ENCODE measurements at regions not wholly inside any gene's neighbourhood (a gene's known extent, or its start where the extent isn't known, plus 50 kb on each side); places are given as distances from the start of the nearest gene placed in this dataset.

DNA sequence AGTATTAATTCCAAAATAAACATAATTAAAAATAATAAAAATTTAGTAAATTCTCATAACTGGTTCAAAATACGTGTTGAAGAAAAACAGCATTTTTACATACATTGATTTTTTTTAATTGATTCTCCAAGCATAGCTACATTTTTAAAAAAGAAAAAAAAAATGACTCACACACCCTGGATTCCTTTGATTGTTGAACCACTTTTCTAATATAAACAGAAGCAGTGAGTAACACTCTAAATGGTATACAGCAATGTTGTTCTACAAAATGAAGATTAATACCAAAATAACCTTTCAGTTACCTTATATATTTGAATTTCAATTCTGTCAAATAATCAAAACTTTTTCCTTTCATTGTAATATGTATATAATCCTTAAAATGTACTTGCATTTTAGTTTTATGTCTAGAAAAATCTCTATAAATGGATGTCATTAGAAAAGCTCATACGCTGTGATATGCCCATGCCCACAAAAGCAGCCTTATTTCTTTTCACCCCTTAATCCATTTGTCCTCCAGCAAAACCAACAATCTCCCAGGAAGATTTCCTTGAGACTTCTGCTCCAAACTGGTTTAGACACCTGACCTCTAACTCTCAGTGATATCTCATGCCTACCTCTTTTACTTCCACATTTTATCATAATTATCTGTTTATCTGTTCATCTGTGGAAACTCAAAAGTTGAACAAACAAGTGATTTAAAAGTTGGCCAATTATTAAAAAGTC, 246.4 kb upstream of the NR5A2 start:
- intact Hi-C loops (cut with micrococcal nuclease) = no loop called here
- no peak overlapping the region for H3K4me3 Mint-ChIP-seq

DNA sequence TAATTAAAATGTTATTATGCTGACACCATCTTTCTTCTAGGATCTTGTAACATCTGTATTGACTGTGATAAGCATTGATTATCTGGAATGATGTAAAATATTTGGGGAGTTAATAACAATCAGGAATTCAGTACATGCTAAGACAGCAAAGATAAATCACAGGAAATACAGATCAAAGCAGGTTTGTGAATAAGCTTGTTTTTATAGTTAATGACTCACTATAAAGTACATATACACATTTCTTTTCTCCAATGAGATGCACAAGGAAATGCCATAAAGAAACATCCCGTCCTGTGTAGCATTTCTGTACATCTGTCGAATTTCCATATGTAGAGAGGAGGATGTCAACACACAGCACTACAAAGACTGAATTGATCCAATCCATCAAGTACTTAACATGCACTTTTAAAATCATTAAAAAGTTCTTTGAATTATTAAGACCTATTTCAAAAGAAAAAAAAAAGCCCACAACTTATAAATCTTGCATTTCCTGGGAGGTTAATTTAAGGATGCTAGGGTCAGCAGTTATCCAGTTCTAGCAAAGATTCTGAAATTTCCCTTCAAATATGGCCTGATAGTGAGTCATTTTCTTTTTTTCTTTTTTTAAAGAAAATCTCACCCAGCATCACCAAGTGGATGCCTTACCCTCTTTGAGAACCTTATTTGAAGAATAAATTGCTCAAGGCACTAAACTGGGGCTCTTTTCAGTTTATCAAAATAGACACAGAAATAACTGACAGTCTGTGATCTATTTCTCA, 243.2 kb upstream of the NR5A2 start:
- H3K4me3 Mint-ChIP-seq = no peak overlapping the region
- H3K9me3 Mint-ChIP-seq = no peaks in the 10 kb centered on the region
- no peaks in the 10 kb centered on the region for H3K4me1 Mint-ChIP-seq (ENCODE audit: low read depth)
- intact Hi-C loops (cut with micrococcal nuclease) = no loop called here
- H3K27ac Mint-ChIP-seq = no peak overlapping the region
- no peaks in the 10 kb centered on the region for H3K27me3 Mint-ChIP-seq
- H3K36me3 Mint-ChIP-seq (ENCODE audit: low read depth) = no peaks in the 10 kb centered on the region

More for the DNA sequence above, 246.4 kb upstream of the NR5A2 start:
- Mint-ChIP-seq H3K27ac (no peak overlapping the region), H3K9me3 (no peaks in the 10 kb centered on the region), H3K4me1 (ENCODE audit: low read depth) (no peaks in the 10 kb centered on the region), H3K36me3 (ENCODE audit: low read depth) (no peaks in the 10 kb centered on the region), H3K27me3 (no peaks in the 10 kb centered on the region)

DNA sequence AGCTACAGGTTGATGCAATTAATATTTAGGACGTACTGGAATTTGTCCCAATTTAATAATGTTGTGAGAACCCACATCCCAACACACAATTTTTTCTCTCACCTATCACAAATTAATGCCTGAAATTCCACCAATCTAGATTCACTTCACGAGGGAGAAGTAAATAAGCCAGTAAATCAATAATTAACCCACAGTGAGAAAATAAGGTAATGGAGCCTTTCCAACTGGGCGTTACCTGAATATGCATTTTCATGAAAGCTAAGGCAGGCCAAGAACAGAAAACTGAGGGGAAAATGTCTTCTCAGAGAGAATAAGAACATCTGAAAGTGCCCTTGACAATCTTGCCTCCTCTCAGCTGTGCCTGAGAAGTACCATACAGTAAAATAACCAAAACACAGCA, 240.8 kb upstream of the NR5A2 start:
- Mint-ChIP-seq H3K27ac (no peak overlapping the region), H3K27me3 (no peaks in the 10 kb centered on the region), H3K9me3 (no peaks in the 10 kb centered on the region), H3K4me3 (no peak overlapping the region), H3K4me1 (ENCODE audit: low read depth) (no peaks in the 10 kb centered on the region), H3K36me3 (ENCODE audit: low read depth) (no peaks in the 10 kb centered on the region)
- intact Hi-C loops (cut with micrococcal nuclease) = no loop called here

DNA sequence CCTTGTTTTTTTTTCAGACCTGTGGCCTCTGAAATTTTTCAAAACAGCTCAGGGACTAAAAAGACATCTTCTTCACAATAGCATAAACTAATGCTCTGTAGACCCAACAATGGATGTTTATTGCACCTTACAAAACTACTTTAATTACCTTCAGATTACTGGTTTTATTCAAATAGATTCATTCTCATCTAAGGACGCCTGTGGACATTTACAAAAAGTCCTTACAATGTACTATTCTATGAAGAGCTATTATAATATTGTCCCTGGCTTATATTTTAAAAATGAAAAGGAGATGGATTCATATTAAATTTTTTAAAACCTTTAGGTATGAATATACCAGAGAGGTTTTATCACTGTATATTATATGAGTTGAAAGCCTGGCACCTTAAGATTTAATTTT, 238.4 kb upstream of the NR5A2 start:
- Mint-ChIP-seq H3K27me3 (no peaks in the 10 kb centered on the region), H3K36me3 (ENCODE audit: low read depth) (no peaks in the 10 kb centered on the region), H3K27ac (no peak overlapping the region), H3K9me3 (no peaks in the 10 kb centered on the region), H3K4me3 (no peak overlapping the region), H3K4me1 (ENCODE audit: low read depth) (no peaks in the 10 kb centered on the region)
- intact Hi-C loops (cut with micrococcal nuclease) = no loop called here

DNA sequence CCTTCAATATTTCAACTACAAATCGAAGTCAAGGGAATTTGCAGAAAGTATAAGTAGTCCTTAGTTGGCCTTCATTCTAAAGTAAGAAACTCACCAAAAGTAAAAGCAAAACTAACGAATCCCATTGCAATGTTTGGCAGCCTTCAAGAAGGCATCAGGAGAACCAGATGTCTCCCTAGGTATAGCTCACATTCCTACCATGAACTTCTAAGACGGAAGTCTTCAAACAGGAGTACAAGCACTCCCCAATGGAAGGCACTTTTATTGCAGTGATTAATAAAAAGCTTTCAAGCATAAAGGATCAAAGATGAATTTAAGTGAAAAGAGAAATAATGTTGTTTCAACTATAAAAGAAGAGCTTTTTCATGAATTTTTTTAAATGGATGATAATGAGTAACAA, 236.0 kb upstream of the NR5A2 start:
- Mint-ChIP-seq H3K4me3 (no peak overlapping the region), H3K9me3 (no peaks in the 10 kb centered on the region), H3K27ac (no peak overlapping the region), H3K4me1 (ENCODE audit: low read depth) (no peaks in the 10 kb centered on the region), H3K27me3 (no peaks in the 10 kb centered on the region), H3K36me3 (ENCODE audit: low read depth) (no peaks in the 10 kb centered on the region)
- intact Hi-C loops (cut with micrococcal nuclease) = no loop called here

DNA sequence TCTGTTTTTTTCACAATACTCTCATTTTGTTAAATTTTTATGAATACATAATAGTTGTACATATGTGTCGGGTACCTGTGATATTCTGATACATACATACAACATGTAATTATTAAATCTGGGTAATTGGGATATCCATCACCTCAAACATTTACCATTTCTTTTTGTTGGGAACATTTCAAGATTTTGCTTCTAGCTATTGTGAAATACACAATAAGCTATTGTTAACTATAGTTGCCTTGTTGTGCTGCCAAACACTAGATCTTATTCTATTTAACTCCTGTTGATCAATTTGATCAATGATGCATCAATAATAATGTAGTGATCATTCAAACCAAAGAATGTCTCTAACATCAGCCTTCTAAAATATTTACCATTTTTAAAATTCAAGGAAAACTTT, 234.6 kb upstream of the NR5A2 start:
- H3K36me3 Mint-ChIP-seq (ENCODE audit: low read depth) = no peaks in the 10 kb centered on the region
- no peak overlapping the region for H3K27ac Mint-ChIP-seq
- no peaks in the 10 kb centered on the region for H3K4me1 Mint-ChIP-seq (ENCODE audit: low read depth)
- no peak overlapping the region for H3K4me3 Mint-ChIP-seq
- no peaks in the 10 kb centered on the region for H3K27me3 Mint-ChIP-seq
- no peaks in the 10 kb centered on the region for H3K9me3 Mint-ChIP-seq
- intact Hi-C loops (cut with micrococcal nuclease) = no loop called here

DNA sequence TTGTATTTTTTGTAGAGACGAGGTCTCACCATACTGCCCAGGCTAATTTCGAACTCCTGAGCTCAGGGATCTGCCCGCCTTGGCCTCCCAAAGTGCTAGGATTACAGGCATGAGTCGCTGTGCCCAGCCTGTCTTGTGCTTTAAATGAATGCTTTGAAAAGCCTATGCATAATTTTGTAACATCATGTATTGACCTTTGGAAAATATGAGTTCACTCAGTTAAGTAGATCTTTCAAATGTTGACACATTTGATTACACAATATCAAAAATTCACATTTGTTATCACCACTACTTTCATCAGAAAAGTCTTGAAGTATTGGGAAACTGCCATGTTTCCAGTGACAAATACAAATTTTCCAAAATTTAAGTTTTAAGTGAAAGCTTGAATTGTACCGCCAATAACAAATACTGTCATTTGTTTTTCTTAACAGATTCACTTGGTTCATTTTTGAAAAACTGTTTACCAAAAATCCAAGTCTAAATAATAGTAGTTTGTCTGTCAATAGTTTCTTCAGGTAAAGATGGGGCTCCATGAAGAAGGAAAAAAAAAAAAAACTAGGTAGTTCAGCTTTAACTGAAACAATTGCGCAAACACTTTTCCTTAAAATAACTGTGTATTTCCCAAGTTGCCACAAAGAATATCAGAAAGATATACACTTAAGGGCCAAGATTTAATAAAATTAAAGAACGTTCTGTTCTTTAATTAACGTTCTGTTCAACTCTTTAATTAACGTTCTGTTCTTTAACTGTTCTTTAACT, 233.2 kb upstream of the NR5A2 start:
- intact Hi-C loops (cut with micrococcal nuclease) = no loop called here
- no peaks in the 10 kb centered on the region for H3K27me3 Mint-ChIP-seq
- no peaks in the 10 kb centered on the region for H3K36me3 Mint-ChIP-seq (ENCODE audit: low read depth)
- no peak overlapping the region for H3K4me3 Mint-ChIP-seq
- no peak overlapping the region for H3K27ac Mint-ChIP-seq
- H3K9me3 Mint-ChIP-seq = no peaks in the 10 kb centered on the region
- H3K4me1 Mint-ChIP-seq (ENCODE audit: low read depth) = no peaks in the 10 kb centered on the region

DNA sequence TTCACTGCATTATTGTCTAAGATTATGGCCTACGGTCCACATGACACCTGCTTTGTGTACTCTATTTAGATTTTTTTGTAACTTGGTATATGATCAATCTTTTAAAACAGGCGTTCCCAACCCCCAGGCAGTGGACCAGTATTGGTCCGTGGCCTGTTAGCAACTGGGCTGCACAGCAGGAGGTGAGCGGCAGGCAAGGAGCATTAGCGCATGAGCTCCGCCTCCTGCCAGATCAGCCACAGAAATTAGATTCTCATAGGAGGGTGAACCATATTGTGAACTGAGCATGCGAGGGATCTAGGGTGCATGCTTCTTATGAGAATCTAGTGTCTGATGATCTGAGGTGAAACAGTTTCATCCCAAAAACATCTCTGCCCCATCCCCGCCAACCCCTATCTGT, 228.4 kb upstream of the NR5A2 start:
- H3K4me1 Mint-ChIP-seq (ENCODE audit: low read depth) = peaks cover 5% of the 10 kb centered on the region

DNA sequence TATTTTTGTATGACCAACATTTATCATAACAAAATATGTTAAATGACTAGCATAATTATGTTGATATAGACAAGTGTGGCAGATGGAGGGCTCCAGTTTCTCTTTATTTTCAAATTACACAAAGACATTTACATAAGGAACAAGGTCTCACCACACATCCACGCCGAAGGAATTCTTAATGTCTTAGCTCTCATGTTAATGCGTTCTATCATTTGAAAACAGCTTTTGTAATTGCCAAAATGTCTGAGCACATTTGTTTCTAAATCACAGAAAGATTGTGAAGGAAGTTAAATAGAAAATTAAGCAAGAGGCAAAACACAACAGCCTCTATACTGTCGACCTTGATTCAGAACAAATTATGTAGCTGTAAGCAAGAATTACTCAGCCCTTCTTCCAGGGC, 223.0 kb upstream of the NR5A2 start:
- H3K36me3 Mint-ChIP-seq (ENCODE audit: low read depth) = no peaks in the 10 kb centered on the region

More for the DNA sequence above, 228.4 kb upstream of the NR5A2 start:
- H3K36me3 Mint-ChIP-seq (ENCODE audit: low read depth) = no peaks in the 10 kb centered on the region
- no peak overlapping the region for H3K4me3 Mint-ChIP-seq
- intact Hi-C loops (cut with micrococcal nuclease) = no loop called here
- H3K27ac Mint-ChIP-seq = no peak overlapping the region
- no peaks in the 10 kb centered on the region for H3K27me3 Mint-ChIP-seq
- no peaks in the 10 kb centered on the region for H3K9me3 Mint-ChIP-seq

DNA sequence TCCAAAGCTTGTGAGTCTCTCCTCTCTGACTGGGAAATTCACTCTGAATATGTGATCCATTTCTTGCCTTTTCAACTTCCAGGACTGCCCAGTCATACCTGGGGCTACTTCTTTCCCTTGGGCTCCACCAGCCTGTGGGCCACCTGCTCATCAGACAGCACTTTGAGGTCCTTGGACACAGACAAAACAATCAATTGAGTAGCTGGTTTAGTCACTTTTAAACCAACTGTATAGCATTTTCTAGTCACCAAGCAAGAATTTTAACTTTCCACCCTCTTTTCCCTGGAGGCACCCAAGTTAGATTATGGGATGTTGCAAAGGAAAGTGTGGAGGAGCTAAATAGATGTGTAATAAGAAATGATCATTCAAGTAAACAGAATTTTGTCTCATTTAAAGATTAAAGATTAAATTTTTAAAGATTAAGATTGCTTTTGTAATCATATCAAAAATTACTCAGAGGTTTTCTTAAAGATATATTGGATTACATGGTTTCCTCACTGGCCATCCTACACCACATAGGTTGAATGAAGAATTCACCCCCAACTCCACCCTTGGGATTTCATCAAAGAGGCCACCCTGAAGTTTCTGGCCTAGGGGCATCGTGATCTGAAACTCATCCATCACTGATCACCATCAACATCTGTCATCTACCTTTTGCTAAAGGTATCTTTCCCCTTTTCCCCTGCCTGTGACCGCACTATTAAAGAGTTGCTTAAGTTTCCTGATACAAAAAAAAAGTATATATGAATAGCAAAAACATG, 219.2 kb upstream of the NR5A2 start:
- H3K36me3 Mint-ChIP-seq (ENCODE audit: low read depth) = no peaks in the 10 kb centered on the region
- H3K27ac Mint-ChIP-seq = no peak overlapping the region
- intact Hi-C loops (cut with micrococcal nuclease) = no loop called here
- peaks cover 6% of the 10 kb centered on the region for H3K4me1 Mint-ChIP-seq (ENCODE audit: low read depth)
- no peak overlapping the region for H3K4me3 Mint-ChIP-seq
- no peaks in the 10 kb centered on the region for H3K27me3 Mint-ChIP-seq
- no peaks in the 10 kb centered on the region for H3K9me3 Mint-ChIP-seq

More for the DNA sequence above, 223.0 kb upstream of the NR5A2 start:
- Mint-ChIP-seq H3K4me1 (ENCODE audit: low read depth) (peaks cover 5% of the 10 kb centered on the region), H3K4me3 (no peak overlapping the region), H3K27ac (no peak overlapping the region), H3K9me3 (no peaks in the 10 kb centered on the region), H3K27me3 (no peaks in the 10 kb centered on the region)
- intact Hi-C loops (cut with micrococcal nuclease) = no loop called here

DNA sequence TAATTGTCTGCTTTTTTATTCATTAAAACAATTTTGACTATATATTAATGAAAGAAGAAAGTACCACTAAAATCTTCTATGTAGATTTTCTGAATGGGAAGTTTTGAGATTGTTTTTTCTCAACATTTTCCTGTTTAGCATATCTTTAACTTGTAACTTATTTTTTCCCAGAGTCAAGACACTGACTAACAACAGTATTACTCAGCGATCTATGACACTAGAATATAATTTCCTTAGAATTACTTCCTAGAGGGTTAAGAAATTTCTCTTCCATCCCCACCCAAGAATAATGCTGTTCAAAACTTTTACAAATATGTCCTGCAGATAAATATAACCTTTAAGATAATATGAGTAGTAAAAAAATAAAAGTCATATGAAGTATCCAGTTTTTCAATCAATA, 218.2 kb upstream of the NR5A2 start:
- peaks cover 2% of the 10 kb centered on the region for H3K9me3 Mint-ChIP-seq
- intact Hi-C loops (cut with micrococcal nuclease) = no loop called here
- no peak overlapping the region for H3K4me3 Mint-ChIP-seq
- no peaks in the 10 kb centered on the region for H3K36me3 Mint-ChIP-seq (ENCODE audit: low read depth)
- no peaks in the 10 kb centered on the region for H3K27me3 Mint-ChIP-seq
- H3K27ac Mint-ChIP-seq = no peak overlapping the region
- peaks cover 6% of the 10 kb centered on the region for H3K4me1 Mint-ChIP-seq (ENCODE audit: low read depth)

DNA sequence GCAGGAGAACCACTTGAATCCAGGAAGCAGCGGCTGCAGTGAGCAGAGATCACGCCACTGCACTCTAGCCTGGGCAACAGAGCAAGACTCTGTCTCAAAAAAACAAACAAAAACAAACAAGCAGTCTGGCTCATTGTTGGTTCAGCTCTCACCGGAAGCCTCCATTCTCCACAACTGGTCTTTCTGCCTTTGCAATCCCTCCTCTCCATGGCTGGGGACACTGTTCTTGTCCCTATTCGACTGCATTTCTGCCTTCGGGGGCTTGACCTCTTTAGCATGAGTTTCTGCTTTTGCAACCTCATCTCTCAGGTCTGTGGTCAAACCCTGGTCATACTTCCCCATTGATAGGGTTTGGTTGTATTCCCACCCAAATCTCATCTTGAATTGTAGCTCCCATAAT, 216.3 kb upstream of the NR5A2 start:
- Mint-ChIP-seq H3K9me3 (peaks cover 20% of the 10 kb centered on the region), H3K27ac (no peak overlapping the region), H3K4me1 (ENCODE audit: low read depth) (peaks cover 6% of the 10 kb centered on the region), H3K4me3 (no peak overlapping the region), H3K36me3 (ENCODE audit: low read depth) (no peaks in the 10 kb centered on the region), H3K27me3 (no peaks in the 10 kb centered on the region)
- intact Hi-C loops (cut with micrococcal nuclease) = no loop called here

DNA sequence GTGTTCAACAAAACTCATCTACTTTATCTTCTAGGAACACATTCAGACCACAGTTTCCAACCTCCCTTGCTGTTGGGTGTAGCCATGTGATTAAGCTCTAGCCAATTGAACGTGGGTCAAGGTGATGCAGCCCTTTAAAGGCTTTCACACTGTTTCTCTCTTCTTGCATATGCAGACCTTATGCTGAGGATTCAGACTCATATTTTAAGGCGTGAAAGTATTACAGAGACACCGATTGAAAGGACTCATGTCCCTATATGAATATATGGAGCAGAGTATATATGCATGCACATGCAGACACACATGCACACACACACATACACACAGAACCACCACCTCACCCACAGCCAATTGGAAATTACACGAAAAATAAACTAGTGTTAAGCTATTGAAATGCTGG, 214.3 kb upstream of the NR5A2 start:
- intact Hi-C loops (cut with micrococcal nuclease) = no loop called here
- Mint-ChIP-seq H3K9me3 (peaks cover 28% of the 10 kb centered on the region), H3K27ac (no peak overlapping the region), H3K4me1 (ENCODE audit: low read depth) (peaks cover 6% of the 10 kb centered on the region), H3K27me3 (no peaks in the 10 kb centered on the region), H3K36me3 (ENCODE audit: low read depth) (no peaks in the 10 kb centered on the region), H3K4me3 (no peak overlapping the region)

DNA sequence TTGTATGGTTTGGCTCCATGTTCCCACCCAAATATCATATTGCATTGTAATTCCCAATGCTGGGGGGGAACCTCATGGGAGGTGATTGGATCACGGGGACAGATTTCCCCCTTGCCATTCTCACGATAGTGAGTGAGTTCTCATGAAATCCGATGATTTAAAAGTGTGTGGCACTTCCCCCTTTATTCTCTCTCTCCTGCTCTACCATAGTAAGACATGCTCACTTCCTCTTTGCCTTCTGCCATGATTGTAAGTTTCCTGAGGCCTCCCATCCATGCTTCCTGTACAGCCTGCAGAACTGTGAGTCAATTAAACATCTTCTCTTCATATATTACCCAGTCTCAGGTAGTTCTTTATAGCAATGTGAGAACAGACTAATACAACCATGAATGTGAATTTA, 211.6 kb upstream of the NR5A2 start:
- Mint-ChIP-seq H3K36me3 (ENCODE audit: low read depth) (no peaks in the 10 kb centered on the region), H3K27ac (no peak overlapping the region), H3K4me3 (no peak overlapping the region), H3K27me3 (no peaks in the 10 kb centered on the region), H3K4me1 (ENCODE audit: low read depth) (peaks cover 5% of the 10 kb centered on the region), H3K9me3 (peaks cover 28% of the 10 kb centered on the region)
- intact Hi-C loops (cut with micrococcal nuclease) = no loop called here
